ENCODE measurements at regions not wholly inside any gene's neighbourhood (a gene's known extent, or its start where the extent isn't known, plus 50 kb on each side); places are given as distances from the start of the nearest gene placed in this dataset.
"Not testable (repeated sequence)": the region's sequence is repeated elsewhere in the genome, so short reads cannot be mapped to it uniquely, and the experiment has no call there.

DNA sequence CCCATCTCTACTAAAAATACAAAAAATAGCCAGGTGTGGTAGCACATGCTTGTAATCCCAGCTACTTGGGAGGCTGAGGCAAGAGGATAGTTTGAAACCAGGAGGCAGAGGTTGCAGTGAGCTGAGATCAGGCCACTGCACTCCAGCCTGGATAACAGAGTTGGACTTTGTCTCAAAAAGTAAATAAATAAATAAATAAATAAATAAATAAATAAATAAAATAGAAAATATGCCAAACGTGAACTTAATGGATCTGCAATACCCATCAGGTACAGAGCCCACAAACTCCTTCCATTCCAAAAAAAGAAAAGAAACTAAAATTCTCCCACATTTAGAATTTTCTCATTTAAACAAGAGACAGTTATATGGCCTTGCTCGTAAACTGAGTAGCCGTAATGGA, 702.7 kb downstream of the CDH18 start:
- no peaks in the 10 kb centered on the region for H3K9me3 ChIP-seq
- DNase-seq = no peak
- H3K4me1 ChIP-seq = no peaks in the 10 kb centered on the region
- H3K36me3 ChIP-seq = no peaks in the 10 kb centered on the region
- no peak overlapping the region for H3K4me3 ChIP-seq (ENCODE audit: low read depth, low read length)
- TF ChIP-seq, protein P1, sequence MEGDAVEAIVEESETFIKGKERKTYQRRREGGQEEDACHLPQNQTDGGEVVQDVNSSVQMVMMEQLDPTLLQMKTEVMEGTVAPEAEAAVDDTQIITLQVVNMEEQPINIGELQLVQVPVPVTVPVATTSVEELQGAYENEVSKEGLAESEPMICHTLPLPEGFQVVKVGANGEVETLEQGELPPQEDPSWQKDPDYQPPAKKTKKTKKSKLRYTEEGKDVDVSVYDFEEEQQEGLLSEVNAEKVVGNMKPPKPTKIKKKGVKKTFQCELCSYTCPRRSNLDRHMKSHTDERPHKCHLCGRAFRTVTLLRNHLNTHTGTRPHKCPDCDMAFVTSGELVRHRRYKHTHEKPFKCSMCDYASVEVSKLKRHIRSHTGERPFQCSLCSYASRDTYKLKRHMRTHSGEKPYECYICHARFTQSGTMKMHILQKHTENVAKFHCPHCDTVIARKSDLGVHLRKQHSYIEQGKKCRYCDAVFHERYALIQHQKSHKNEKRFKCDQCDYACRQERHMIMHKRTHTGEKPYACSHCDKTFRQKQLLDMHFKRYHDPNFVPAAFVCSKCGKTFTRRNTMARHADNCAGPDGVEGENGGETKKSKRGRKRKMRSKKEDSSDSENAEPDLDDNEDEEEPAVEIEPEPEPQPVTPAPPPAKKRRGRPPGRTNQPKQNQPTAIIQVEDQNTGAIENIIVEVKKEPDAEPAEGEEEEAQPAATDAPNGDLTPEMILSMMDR (IDR thresholded peaks at IDR 0.05; ENCODE audit: low read depth, low read length) = no peak
- H3K27me3 ChIP-seq = no peaks in the 10 kb centered on the region

DNA sequence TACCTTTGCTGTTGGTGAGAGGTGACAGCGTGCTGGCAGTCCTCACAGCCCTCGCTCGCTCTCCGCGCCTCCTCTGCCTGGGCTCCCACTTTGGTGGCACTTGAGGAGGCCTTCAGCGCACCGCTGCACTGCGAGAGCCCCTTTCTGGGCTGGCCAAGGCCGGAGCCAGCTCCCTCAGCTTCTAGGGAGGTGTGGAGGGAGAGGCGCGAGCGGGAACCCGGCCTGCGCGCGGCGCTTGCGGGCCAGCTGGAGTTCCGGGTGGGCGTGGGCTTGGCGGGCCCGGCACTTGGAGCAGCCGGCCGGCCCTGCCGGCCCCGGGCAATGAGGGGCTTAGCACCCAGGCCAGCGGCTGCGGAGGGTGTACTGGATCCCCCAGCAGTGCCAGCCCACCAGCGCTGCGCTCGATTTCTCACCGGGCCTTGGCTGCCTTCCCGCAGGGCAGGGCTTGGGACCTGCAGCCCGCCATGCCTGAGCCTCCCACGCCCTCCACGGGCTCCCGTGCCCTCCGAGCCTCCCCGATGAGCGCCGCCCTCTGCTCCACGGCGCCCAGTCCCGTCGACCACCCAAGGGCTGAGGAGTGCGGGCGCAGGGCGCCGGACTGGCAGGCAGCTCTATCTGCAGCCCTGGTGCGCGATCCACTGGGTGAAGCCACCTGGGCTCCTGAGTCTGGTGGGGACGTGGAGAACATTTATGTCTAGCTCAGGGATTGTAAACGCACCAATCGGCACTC, 700.3 kb downstream of the CDH18 start:
- not testable (repeated sequence) for H3K9me3 ChIP-seq; H3K4me3 ChIP-seq (ENCODE audit: low read depth, low read length); DNase-seq; H3K36me3 ChIP-seq; H3K27me3 ChIP-seq; H3K4me1 ChIP-seq

DNA sequence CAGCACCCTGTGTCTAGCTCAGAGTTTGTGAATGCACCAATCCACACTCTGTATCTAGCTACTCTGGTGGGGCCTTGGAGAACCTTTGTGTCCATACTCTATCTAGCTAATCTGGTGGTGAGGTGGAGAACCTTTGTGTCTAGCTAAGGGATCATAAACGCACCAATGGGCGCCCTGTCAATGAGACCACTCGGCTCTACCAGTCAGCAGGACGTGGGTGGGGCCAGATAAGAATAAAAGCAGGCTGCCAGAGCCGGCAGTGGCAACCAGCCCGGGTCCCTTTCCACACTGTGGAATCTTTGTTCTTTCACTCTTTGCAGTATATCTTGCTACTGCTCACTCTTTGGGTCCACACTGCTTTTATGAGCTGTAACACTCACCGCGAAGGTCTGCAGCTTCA, 699.7 kb downstream of the CDH18 start:
- H3K9me3 ChIP-seq; H3K4me3 ChIP-seq (ENCODE audit: low read depth, low read length): not testable (repeated sequence)

DNA sequence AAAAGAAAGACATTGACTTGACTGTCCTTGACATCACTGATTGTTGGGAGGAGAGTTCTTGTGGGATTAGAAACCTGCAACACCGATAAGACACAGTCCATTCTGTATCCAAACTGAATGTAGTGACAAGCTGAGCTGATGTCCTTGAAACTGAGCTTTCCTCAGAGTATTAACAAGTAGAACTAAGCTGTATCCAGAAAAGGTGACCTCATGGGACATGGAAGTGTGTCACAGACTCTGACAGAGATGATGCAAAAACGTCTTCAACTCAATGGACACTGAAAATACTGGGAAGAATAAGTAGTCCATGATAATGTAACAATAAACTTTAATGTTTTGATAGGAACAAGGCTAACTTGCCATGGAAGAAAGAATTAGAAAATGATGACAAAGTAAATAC, 690.1 kb downstream of the CDH18 start:
- Histone ChIP-seq H3K9me3 (no peaks in the 10 kb centered on the region), H3K4me1 (peaks cover 8% of the 10 kb centered on the region), H3K36me3 (no peaks in the 10 kb centered on the region), H3K27me3 (no peaks in the 10 kb centered on the region), H3K4me3 (ENCODE audit: low read depth, low read length) (no peak overlapping the region)
- TF ChIP-seq, protein P1 (IDR thresholded peaks at IDR 0.05; ENCODE audit: low read depth, low read length) = no peak
- no peak for DNase-seq

More for the DNA sequence above, 699.7 kb downstream of the CDH18 start:
- not testable (repeated sequence) for H3K36me3 ChIP-seq, H3K27me3 ChIP-seq, DNase-seq, H3K4me1 ChIP-seq

DNA sequence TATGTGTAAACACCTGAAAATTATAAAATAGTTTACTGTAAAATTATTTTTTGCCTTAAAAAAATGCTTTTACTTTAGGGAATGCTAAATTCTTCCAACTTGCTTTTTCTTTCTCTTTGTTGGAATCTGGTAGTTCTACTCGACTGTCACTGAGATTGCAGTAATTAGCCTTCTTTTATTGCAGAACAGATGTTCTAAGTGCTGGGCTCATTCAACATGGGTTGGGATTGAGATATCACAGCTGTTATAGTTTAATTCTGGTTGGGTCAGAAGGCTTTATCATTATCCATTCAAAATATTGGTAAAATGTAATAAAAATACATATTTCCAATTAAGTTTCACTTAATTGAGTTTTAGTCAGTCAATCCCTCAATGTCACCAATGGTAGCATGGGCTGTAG, 686.7 kb downstream of the CDH18 start:
- Histone ChIP-seq H3K9me3 (no peaks in the 10 kb centered on the region), H3K27me3 (no peaks in the 10 kb centered on the region), H3K36me3 (no peaks in the 10 kb centered on the region), H3K4me1 (peaks cover 8% of the 10 kb centered on the region), H3K4me3 (ENCODE audit: low read depth, low read length) (no peak overlapping the region)
- TF ChIP-seq, protein P1 (IDR thresholded peaks at IDR 0.05; ENCODE audit: low read depth, low read length) = no peak
- no peak for DNase-seq

DNA sequence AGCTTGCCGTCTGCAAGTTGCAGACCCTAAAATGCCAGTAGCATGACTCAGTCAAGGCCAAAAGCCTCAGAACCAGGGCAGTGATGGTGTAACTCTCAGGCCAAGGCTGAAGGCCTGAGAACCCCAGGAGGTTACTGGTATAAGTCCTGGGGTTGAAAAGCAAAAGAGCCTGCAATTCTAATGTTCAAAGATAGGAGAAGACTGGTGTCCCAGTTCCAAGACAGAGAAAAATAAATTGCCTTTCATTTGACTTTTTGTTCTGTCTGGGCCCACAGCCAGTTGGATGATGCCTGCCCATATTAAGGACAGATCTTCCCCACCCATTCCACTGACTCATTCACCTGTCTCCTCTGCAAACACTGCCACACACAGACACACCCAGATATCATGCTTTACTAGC, 673.2 kb downstream of the CDH18 start:
- no peaks in the 10 kb centered on the region for H3K36me3 ChIP-seq
- H3K27me3 ChIP-seq = no peaks in the 10 kb centered on the region
- no peaks in the 10 kb centered on the region for H3K4me1 ChIP-seq
- H3K4me3 ChIP-seq (ENCODE audit: low read depth, low read length) = no peak overlapping the region
- no peaks in the 10 kb centered on the region for H3K9me3 ChIP-seq
- TF ChIP-seq, protein P1 (IDR thresholded peaks at IDR 0.05; ENCODE audit: low read depth, low read length) = peak; percentile 18; the same call in 1 of the 2 replicates
- no peak for DNase-seq

DNA sequence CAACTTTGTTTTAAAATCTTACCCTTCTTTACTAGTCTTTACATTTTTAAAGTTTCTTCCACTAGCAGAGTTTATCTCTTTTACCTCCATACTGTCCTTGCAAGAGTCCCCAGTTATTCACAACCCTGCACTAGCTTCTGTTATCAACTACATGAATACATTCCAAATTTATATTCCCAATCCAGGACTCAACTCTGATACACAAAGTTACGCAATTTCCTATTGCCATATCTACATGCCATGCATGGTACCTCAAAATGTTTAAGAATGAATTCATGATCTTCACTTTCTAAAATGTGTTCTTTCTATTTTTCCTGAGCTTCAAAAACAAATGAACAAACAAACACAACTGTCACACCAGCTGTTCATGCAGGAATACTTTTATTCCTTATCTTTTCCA, 668.7 kb downstream of the CDH18 start:
- Histone ChIP-seq H3K4me1 (no peaks in the 10 kb centered on the region; the same call in 1 of the 2 replicates), H3K4me3 (ENCODE audit: low read depth, low read length) (no peak overlapping the region), H3K27me3 (no peaks in the 10 kb centered on the region), H3K9me3 (no peaks in the 10 kb centered on the region), H3K36me3 (no peaks in the 10 kb centered on the region)
- TF ChIP-seq, protein P1 (IDR thresholded peaks at IDR 0.05; ENCODE audit: low read depth, low read length) = no peak
- no peak for DNase-seq
